Esophagus mucosa (tissue), 1 donor: ENCODE measurements at regions not wholly inside any gene's neighbourhood (a gene's known extent, or its start where the extent isn't known, plus 50 kb on each side); places are given as distances from the start of the nearest gene placed in this dataset.
A peak's percentile ranks its signal among the peaks of the same experiment; 100 is the strongest.

Source experiments
- ATAC-seq: fragments of 200-7000 bp; cut with Tn5 transposase; one replicate; pipeline ENCODE4 v1.9.1; 2020
- donor health status: DM: yes; HTN: yes; CAD: no.

DNA sequence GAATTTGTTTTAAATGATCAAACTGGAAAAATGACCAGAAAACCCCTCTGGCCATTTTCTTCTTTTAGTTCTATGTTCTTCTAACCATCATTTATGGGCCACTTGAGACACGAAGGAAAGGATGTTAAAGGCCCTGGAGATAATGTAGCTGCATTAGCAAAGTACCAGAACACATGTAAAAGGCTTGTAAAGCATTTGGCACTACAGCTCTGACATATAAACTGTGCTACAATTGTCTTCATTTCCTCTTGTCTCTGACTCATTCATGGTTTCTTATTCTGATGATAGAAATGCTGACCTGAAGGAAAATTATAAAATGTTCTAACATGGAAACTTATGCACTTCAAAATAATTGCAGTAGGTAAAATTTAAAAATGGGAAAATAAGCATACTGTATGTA is 388.7 kb downstream of the FAT4 start:
- no peak for ATAC-seq

DNA sequence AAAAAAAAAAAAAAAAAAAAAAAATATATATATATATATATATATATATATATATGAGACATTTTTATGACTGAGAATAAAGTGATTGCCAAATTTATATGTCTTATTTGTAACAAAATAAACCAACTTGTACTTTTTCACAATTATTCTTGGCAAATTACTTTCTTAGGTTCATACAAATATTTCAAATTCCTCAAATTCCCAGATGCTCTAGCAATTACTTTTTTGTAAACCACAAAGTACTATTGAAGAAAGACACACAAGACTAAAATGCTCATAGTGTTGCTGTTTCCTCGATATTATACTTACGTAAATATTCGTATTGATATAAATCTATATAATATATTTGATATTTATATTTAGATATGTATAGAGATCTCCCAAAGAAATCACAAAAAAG is 390.0 kb downstream of the FAT4 start:
- ATAC-seq: no peak

DNA sequence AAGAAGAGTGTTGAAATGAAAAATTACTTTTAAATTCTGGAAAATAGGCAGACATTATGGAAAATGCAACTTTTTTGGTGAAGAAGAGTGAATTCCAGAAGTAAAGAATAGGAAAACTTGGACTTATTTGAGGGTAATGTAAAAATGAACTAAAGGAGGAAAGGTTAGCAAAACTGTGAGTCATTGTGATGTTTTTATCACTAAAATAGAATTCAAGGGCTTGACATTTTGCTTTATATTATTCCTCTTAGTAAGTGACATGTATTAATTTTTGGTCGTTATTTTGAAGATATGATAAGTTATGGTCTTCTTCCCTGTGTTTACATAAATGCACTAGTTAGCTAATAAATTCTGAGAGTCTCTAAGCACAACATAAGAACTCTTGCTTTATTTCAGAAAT is 390.9 kb downstream of the FAT4 start:
- ATAC-seq: no peak

DNA sequence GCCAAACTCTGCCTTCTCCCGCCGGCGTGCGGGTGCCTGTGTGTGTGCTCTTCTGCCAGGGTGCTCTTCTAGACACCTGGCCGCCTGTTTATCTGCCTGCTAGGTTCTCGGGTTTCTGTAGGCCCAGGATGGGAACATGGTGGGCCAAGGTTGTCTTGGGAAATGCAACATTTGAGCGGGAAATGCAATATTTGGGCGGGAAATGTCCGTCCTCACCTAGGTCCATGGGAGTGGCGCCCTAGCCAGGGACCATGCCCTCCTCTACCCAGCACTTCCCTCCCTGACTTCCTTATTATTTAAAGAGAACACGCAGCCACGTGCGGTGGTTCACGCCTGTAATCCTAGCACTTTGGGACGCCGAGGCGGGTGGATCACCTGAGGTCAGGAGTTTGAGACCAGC is 392.6 kb downstream of the FAT4 start:
- no peak for ATAC-seq

DNA sequence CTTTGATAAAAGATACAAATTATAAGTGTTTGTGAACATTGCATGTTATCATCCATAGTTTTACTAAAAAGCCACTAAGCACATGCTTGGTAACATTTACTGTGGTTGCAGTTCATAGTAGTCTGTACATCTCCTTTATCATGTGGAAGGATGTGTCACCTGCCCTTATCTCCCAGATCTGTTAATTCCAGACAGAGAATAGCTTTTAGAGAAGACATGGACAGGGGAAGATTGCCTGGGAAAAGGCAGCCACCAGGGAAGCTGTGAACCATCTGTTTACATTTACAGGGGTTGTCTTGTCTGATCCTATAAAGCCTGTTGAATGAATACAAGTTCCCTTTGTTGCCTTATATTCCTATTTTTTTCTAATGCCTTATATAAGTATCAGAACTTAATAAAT is 396.0 kb downstream of the FAT4 start:
- no peak for ATAC-seq

DNA sequence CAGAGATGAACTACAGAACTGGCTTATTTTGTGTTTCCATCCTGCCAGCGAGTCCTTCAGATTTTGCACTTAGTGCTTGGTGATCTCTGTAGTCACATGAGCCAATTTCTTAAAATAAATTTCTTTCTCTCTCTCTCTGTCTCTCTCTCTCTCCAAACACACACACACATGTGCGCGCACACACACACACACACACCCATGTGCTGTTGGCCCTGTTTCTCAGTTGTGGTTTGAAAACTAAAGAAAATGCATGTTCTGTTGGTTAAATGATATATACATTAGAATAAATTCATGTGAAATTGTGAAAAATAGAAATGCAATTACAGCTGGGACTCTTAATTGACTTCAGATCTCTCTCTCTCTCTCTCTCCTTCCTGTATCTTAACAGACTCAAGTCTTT is 399.3 kb downstream of the FAT4 start:
- no peak for ATAC-seq

DNA sequence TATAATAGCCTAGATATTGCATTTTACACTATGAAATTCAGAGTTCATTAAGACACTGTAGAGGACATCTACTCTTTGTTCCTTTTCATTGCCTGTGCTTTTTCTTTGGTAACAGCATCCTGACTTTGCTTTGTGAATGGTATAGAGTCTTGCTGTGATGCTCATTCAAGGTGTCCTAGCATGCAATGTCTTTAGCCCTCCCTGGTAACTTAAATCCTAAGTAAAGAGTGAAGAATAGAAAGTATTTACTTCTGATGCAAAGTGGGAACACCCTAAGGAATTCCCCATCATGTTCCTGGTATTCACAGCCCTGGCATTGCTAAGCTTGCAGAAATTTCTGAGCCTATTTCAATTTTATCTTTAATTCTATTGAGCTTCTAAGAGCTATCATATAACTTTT is 400.1 kb downstream of the FAT4 start:
- ATAC-seq: no peak

DNA sequence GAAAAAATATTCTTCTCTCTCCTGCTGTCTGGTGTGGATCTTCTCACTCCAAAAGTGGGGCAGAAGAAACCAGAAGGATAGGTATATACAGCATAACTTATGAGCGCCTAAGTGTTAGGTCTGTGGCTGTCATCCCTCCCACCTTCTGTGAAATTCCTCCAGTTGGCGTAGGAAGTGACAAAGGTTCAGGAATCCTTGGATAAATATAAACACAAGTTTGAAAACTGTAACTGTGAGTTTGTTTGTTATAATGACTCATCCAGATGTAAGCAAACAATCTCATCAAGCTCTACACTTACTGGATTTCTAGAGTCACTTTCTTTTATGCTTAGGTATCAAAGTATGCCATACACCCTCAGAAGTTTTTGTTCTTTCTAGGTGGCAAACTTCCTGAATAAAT is 405.2 kb downstream of the FAT4 start:
- no peak for ATAC-seq

DNA sequence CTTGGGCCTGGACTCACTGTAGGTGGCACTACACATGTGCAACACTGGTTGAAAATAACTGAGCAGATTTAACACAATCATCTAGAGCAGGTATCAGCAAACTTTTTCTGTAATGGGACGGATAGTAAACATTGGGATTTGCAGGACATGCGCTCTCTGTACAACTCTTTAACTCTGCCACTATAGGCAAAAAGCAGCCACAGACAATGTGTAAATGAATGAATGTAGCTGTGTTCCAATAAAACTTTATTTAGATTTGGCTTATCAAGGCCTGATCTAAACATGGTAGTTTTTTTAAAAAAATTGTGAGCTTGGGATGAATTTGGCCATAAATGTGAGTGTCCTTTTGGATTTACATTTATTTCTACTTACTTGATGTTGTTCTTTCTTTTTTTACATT is 407.3 kb downstream of the FAT4 start:
- no peak for ATAC-seq

DNA sequence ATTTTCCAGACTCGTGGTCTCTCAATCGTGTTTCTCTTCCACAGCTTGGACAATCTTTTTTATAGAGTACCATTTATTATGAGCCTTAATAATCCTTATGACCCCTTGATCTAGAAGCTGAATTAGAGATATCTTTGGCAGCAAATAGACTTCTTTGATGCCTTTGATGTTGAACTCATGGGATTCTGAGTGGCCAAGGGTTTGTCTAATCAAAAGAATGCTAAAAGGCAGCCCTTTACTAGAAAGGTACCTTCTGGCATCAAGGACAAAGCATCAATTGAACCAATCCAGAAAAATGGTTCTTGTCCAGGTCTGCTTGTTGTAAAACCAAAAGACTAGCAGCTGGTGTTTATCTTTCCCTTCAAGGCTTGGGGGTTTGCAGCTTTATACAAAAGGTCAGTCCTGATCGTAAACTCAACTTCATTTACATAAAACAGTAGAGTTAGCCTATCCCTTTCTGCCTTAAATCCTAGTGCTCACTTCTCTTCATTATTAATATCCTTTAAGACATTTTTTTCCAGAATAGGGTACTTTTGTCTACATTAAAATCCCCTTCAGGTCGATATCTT is 411.3 kb downstream of the FAT4 start:
- no peak for ATAC-seq

DNA sequence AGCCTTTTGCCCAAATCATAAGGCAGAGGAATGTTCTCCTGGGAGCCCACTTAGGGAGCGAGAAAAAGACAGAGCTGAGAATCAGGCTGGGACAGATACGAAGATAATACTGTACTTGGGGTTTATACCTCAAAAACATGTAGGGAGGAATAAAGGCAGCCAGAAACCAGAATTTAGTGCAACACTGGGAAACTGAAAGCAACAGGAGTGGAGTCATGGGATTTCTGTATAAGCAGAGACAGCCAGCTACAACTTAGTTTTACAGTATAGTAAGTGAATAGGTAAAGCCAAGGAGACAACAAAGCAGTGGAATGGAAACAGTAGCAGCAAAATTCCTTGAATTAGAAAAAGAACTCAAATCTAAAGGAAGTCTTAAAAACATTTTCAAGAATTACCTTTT is 413.2 kb downstream of the FAT4 start:
- no peak for ATAC-seq

DNA sequence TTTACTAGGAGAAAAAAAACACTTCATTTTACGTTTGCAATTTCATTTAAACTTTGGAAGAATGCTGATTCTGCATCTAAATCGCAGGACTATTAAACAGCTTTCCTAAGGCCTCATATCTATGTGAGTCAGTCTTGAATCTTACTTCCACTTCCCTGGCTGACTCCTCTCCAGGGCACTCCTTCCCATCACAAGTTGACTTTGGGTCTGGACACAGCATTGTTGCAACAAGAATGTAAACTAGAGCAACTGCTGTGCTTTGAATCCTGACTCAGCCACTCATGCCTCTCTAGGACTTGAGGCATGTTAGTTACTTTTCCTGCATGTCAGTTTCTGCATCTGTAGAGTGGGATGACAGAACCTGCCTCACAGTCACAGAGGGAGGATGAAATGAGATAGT is 413.8 kb downstream of the FAT4 start:
- ATAC-seq: no peak

DNA sequence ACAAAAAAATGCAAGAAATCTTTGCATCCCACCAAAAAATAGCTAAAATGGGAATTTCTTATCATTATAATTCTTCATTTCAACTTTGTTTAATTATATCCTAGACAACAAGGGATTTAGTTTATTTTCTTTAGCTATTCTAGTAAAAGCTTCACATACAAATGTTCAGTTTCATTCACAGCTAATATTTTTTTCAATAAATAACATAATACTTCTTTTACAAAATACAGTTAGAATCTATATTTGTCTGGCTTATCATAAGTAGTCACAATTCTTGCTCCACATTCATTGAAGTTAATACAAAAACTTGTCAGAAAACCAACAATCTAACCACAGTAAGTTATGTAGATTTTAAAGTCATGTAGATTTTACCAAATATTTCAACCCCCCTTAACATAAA is 414.4 kb downstream of the FAT4 start:
- no peak for ATAC-seq

DNA sequence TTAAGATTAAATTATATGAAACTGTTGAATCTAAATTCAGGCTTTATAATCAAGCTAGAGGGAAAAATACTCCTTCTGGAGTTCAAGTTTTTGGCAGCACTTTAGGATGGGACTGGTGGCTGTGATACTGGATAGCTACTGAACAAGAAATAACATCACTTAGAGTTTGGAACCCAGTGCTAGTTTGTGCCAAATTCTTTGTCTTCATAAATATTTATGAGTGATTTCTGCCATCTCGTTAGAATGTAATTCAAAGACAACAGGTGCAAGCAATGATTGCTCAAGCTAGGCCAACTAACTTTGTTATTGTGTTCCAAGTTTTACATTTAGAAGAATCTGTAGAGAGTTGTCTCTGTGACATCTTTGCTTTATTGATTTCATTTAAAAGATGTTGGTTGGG is 417.9 kb downstream of the FAT4 start:
- no peak for ATAC-seq

DNA sequence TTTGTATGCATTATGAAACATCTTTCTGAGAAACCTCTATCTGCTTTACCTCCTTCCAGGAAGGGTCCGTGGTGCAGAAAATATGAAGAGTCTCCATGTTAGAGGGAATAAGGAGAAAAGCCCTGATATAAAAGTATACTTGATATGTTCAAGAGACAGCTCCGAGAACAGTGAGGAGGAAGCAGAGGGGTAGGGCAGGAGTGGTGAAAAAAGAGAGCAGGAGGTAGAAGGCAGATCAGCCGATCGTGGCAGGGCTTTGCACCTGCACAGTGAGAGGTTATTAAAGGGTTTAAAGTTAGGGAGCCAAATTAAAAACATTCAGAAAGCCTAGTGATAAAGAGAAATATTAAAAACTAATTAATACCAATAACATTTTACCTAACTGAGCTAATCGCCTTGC is 419.7 kb downstream of the FAT4 start:
- no peak for ATAC-seq

DNA sequence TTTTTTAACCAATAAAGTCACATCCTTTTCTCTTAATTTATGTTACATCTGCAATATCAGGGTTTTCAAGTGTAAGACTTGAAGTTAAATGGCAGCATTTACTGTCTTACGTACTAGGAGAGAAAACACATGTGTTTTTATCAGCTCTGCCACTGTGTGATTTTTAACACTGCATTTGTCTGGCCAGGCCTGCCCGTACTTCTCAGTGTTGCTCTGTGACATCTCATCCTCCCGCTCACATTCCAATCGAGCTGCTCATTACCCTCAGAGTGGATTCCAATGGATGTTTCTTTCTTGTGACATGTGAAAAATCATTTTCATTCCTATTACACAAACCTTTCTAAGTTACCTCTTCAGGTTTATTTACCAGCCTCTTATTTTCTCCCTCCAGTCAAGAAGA is 420.3 kb downstream of the FAT4 start:
- peak; percentile 43 for ATAC-seq

DNA sequence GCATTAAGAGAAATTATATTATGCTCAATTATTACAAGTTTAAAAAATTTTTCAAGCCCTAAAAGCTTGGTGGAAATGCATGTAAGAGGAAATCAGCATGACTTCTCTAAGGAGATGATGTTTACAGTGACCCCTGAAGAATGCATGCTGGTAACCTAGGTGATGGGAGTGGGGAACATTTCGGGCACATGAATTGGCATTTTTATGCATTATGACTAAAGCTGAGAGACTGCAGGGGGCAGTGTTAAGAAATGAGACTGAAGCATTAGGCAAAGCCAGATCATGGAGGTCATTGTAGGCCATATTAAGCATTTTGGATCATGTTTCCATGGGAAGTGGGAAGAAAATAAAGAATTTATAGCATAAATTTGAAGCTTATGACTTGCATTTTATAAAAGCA is 421.3 kb downstream of the FAT4 start:
- no peak for ATAC-seq

DNA sequence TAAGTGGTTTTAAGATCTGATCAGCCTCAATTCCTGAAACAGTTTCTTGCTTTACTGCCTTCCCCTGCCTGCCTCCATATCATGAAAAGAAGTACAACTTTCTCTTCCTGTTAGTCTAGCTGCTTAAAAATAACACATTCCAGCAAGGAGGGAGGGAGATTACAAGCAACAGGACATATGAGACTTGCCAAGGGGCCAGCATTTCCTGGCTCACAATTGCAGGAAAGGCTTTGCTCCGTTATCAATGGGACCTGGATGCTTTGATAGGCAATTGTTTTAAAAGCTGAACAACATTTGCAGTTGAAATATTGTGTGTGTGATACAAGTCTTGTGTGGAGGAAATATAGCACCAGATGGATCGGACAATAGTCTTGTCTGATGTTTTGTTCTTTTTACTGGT is 425.0 kb downstream of the FAT4 start:
- ATAC-seq: no peak

DNA sequence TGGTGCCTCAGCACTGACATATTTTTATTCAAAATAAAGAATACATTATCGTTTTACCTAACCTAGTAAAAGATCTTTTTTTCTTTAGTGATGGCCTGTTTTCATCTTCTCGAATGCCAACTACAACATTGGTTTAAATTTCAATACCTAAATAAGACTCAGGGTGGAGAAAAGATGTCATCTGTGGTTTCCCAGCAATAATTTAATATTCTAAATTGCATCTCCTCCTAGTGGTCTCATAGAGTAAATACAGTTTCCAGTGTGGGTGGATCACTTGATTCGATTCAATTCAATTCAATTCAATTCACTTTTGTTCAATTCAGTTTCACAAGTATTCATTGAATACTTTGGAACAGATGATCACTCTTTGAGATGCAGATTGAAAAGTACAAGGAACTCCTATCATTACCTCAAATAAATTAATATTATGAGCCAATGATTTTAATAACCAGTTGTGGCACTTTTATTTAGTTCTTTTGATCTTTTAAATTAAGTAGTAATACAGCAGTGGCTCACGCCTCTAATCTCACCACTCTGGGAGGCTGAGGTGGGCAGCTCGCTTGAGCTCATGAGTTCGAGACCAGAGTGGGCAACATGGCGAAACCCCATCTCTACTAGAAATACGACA is 427.2 kb downstream of the FAT4 start:
- ATAC-seq: no peak

DNA sequence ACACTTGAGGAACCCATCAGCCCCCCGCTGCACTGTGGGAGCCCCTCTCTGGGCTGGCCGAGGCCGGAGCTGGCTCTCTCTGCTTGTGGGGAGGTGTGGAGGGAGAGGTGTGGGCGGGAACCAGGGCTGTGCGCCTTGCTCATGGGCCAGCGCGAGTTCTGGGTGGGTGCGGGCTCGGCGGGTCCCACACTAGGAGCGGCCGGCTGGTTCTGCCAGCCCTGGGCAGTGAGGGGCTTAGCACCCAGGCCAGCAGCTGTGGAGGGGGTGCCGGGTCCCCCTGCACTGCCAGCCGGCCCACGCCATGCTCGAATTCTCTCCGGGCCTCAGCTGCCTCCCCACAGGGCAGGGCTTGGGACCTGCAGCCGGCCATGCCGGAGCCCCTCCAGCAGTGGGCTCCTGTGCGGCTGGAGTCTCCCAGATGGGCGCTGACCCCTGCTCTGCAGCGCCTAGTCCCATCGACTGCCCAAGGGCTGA is 430.2 kb downstream of the FAT4 start:
- ATAC-seq: no peak

DNA sequence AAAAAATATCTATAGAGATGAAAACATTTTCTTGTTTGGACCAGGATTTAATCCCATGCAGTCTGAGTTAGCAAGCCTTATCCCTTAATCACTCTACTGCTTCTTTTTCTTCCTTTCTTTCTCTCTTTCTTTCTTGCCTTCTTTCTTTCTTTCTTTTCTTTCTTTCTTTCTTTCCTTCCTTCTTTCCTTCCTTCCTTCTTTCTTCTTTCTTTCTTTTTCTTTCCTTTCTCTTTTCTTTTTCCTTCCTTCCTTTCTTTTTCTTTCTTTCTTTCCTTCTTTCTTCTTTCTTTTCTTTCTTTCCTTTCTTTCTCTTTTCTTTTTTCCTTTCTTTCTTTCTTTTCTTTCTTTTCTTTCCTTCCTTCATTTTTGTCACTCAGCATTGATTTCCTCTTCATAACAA is 434.6 kb downstream of the FAT4 start:
- no peak for ATAC-seq

DNA sequence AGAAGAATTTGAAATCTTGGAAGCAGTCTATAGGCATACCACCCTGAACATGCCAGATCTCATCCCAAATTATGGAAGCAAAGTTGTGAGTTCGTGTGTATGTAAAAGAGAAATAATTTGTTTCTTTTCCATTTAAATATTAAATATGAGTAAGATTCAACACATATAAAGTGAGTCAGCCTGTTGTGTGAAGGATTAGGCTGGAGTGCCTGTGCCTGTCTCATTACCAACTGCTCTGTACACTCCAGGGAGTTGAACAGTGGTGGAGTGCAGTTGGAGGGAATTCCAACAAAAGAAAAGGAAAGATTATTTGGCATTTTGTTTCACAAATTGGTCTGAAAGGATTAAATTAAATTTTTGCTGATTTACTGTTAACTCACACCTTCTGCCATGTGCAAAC is 435.6 kb downstream of the FAT4 start:
- ATAC-seq: no peak

DNA sequence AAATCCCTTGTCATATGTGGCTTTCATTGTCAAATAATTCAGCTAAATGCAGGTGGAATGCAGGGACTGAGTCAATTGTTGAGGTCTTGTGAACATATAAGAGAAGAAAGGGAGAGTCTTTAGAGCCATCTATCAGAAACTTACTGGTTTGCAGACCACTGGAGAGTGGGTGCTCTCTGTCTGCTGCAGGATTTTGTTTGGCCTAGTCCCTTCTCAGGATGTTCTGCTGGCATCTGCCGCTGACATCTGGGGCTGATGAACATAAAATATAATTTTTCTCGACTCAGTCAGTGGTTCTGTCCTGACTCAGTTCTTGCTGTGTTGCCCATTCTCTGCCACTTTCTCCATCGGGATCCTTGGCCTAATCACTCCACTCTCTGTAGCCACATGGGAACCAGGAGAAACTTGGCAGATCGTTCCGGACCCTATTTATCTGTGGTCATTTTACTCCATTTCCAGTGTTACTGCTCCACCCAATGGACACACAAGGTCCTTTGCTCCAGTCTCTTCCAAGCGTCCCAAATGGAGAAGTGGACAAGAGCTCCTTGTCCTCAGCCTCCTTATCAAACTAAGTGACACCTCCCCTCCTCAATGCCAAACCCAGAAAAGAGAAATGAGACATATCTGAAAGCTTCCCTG is 436.2 kb downstream of the FAT4 start:
- no peak for ATAC-seq

DNA sequence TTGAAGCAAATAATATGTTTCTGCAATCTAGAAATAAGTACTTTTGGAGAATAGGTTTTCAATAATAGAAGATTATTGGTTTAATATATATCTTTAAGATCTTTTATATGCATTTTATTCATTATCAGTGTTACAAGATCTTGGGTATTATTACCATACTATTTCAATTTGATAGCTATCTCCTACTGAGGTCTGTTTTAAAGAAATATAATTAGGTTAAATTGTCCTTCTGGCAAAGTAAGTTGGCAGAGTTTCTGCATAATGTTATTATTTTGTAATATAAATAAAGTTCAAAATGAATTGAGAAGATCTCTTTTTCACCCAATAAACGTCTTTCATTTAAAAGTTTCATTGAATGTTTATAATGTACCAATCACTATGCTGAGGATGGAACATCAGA is 443.7 kb downstream of the FAT4 start:
- ATAC-seq: no peak
